Thoracic aorta (tissue), 2 donors: ENCODE measurements at regions not wholly inside any gene's neighbourhood (a gene's known extent, or its start where the extent isn't known, plus 50 kb on each side); places are given as distances from the start of the nearest gene placed in this dataset.

Source experiments
- ATAC-seq: fragments of 150-250 bp; one replicate; pipeline ENCODE4 v1.8.0; 2017; ENCODE audit warnings: low read depth; ENCODE audit not compliant: insufficient number of reproducible peaks, low FRiP score
- DNase-seq: peaks from one replicate; pipeline ENCODE4 v3.0.0-alpha.2; 2020; ENCODE audit warnings: low spot score
- H3K27ac ChIP-seq, 2 donors: fragments of 200-600 bp; sonication (generic); 1 replicate in 1 of 2; 2 replicates in 1 of 2; pipeline ENCODE4 v1.5.1; 2016; ENCODE audit warnings: mild to moderate bottlenecking in 2 of 2, moderate library complexity in 2 of 2
- H3K27me3 ChIP-seq: fragments of 200-600 bp; sonication (generic); replicated peaks from 2 replicates; pipeline ENCODE4 v1.6.0; 2016; ENCODE audit warnings: mild to moderate bottlenecking; ENCODE audit not compliant: insufficient read depth
- H3K36me3 ChIP-seq: fragments of 200-600 bp; sonication (generic); one replicate; pipeline ENCODE4 v1.5.1; 2016
- H3K4me1 ChIP-seq, 2 donors: fragments of 200-600 bp; sonication (generic); 1 replicate in 1 of 2; 2 replicates in 1 of 2; pipeline versions ENCODE4 v1.5.1 to v1.6.0; 2016; ENCODE audit warnings: low read depth in 2 of 2, mild to moderate bottlenecking in 1 of 2; ENCODE audit not compliant: control insufficient read depth in 1 of 2
- H3K4me3 ChIP-seq: fragments of 200-600 bp; sonication (generic); 2 replicates; pipeline ENCODE4 v1.5.1; 2016; ENCODE audit warnings: mild to moderate bottlenecking
- H3K9me3 ChIP-seq: fragments of 200-600 bp; sonication (generic); 2 replicates; pipeline ENCODE4 v1.5.1; 2016
- TF ChIP-seq, protein P1 (sequence below): fragments of 200-600 bp; sonication (generic); IDR thresholded peaks from one replicate; pipeline ENCODE4 v1.5.1; 2019; ENCODE audit warnings: antibody characterized with exemption

- TF ChIP-seq, protein P1, sequence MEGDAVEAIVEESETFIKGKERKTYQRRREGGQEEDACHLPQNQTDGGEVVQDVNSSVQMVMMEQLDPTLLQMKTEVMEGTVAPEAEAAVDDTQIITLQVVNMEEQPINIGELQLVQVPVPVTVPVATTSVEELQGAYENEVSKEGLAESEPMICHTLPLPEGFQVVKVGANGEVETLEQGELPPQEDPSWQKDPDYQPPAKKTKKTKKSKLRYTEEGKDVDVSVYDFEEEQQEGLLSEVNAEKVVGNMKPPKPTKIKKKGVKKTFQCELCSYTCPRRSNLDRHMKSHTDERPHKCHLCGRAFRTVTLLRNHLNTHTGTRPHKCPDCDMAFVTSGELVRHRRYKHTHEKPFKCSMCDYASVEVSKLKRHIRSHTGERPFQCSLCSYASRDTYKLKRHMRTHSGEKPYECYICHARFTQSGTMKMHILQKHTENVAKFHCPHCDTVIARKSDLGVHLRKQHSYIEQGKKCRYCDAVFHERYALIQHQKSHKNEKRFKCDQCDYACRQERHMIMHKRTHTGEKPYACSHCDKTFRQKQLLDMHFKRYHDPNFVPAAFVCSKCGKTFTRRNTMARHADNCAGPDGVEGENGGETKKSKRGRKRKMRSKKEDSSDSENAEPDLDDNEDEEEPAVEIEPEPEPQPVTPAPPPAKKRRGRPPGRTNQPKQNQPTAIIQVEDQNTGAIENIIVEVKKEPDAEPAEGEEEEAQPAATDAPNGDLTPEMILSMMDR, result no peak
- no peaks in the 10 kb centered on the region for H3K27me3 ChIP-seq
- ATAC-seq, result no peak
- H3K9me3 ChIP-seq, result no peaks in the 10 kb centered on the region
- no peak for DNase-seq
- no peaks in the 10 kb centered on the region for H3K36me3 ChIP-seq
- H3K27ac ChIP-seq, result no peak overlapping the region
- no peaks in the 10 kb centered on the region for H3K4me1 ChIP-seq
- H3K4me3 ChIP-seq, result no peak overlapping the region
Observed at GRCh38 chr6:139863964-139864363, 489.5 kb upstream of the CITED2 start.

GRCh38 chr6:139863346-139863745 lies 488.9 kb upstream of the CITED2 start:
- TF ChIP-seq, protein P1, result no peak
- no peaks in the 10 kb centered on the region for H3K36me3 ChIP-seq
- H3K4me1 ChIP-seq, result no peaks in the 10 kb centered on the region

GRCh38 chr6:139862311-139862710 lies 487.9 kb upstream of the CITED2 start:
- no peak overlapping the region for H3K4me3 ChIP-seq
- H3K27me3 ChIP-seq, result no peaks in the 10 kb centered on the region
- H3K4me1 ChIP-seq, result no peaks in the 10 kb centered on the region
- H3K27ac ChIP-seq, result no peak overlapping the region
- H3K9me3 ChIP-seq, result no peaks in the 10 kb centered on the region
- TF ChIP-seq, protein P1, result no peak
- no peak for ATAC-seq
- no peak for DNase-seq
- no peaks in the 10 kb centered on the region for H3K36me3 ChIP-seq

More at GRCh38 chr6:139863346-139863745, 488.9 kb upstream of the CITED2 start:
- no peak for DNase-seq
- no peak for ATAC-seq
- H3K27ac ChIP-seq, result no peak overlapping the region
- no peak overlapping the region for H3K4me3 ChIP-seq
- H3K9me3 ChIP-seq, result no peaks in the 10 kb centered on the region
- no peaks in the 10 kb centered on the region for H3K27me3 ChIP-seq

DNA sequence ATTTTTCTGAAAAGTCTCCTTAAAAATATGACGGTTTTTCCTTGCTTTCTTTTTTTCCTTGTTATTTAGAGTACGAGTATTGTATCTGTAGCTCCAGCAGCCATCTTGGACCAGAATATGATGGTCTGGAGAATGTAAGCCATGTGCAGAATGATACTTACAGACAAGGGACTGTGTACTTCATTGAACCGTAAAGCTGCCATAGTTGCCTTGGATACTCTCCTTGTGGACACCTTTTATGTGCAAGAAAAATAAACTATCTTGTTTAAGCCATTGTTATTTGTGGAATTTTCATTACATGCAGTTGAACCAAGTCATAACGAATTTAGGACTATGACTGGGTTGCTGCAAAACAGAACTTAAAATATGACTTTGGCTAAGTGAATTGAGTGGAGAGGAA lies 485.8 kb upstream of the CITED2 start:
- ATAC-seq, result no peak
- H3K4me1 ChIP-seq, result peaks cover 0 to 5% of the 10 kb centered on the region in 2 donors
- no peak for DNase-seq
- H3K4me3 ChIP-seq, result no peak overlapping the region
- TF ChIP-seq, protein P1, result no peak
- H3K27me3 ChIP-seq, result no peaks in the 10 kb centered on the region
- no peak overlapping the region for H3K27ac ChIP-seq
- H3K9me3 ChIP-seq, result no peaks in the 10 kb centered on the region
- no peaks in the 10 kb centered on the region for H3K36me3 ChIP-seq

- DNase-seq, result no peak
- no peak overlapping the region for H3K27ac ChIP-seq
- no peaks in the 10 kb centered on the region for H3K9me3 ChIP-seq
- H3K4me1 ChIP-seq, result peaks cover 0 to 5% of the 10 kb centered on the region in 2 donors
- TF ChIP-seq, protein P1, result no peak
- no peaks in the 10 kb centered on the region for H3K36me3 ChIP-seq
- no peak for ATAC-seq
- H3K27me3 ChIP-seq, result no peaks in the 10 kb centered on the region
- no peak overlapping the region for H3K4me3 ChIP-seq
Observed at GRCh38 chr6:139858429-139858828, 484.0 kb upstream of the CITED2 start.
